ENCODE measurements at regions not wholly inside any gene's neighbourhood (a gene's known extent, or its start where the extent isn't known, plus 50 kb on each side); places are given as distances from the start of the nearest gene placed in this dataset.
A peak's percentile ranks its signal among the peaks of the same experiment; 100 is the strongest.

DNA sequence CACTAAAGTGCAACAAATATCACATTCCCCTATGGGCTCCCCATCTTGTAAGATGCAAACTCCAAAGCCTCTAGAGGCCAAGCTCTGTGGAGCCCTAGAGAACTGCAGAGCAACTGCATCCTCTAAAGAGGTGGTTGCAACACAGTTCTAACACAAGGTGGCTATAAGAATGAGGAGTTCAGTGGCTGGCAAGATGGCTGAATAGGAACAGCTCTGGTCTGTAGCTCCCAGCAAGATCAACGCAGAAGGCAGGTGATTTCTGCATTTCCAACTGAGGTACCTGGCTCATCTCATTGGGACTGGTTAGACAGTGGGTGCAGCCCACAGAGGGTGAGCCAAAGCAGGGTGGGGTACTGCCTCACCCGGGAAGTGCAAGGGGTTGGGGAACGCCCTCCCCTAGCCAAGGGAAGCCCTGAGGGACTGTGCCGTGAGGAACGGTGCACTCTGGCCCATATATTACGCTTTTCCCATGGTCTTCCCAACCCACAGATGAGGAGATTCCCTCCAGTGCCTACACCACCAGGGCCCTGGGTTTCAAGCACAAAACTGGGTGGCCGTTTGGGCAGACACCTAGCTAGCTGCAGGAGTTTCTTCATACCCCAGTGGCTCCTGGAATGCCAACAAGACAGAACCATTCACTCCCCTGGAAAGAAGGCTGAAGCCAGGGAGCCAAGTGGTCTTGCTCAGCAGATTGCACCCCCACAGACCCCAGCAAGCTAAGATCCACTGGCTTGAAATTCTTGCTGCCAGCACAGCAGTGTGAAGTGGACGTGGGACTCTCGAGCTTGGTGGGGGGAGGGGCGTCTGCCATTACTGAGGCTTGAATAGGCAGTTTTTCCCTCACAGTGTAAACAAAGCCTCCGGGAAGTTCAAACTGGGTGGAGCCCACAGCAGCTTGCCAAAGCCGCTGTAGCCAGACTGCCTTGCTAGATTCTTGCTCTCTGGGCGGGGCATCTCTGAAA, 188.6 kb upstream of the EGLN3 start (continued):
- 0 out of 2 replicates have a peak, but pooled peaks have one; percentile 25 for TF ChIP-seq ZBTB20 (CRISPR knock-in tag; IDR thresholded peaks at IDR 0.05; ENCODE audit: borderline replicate concordance, low read depth)
- TF ChIP-seq, protein P1, sequence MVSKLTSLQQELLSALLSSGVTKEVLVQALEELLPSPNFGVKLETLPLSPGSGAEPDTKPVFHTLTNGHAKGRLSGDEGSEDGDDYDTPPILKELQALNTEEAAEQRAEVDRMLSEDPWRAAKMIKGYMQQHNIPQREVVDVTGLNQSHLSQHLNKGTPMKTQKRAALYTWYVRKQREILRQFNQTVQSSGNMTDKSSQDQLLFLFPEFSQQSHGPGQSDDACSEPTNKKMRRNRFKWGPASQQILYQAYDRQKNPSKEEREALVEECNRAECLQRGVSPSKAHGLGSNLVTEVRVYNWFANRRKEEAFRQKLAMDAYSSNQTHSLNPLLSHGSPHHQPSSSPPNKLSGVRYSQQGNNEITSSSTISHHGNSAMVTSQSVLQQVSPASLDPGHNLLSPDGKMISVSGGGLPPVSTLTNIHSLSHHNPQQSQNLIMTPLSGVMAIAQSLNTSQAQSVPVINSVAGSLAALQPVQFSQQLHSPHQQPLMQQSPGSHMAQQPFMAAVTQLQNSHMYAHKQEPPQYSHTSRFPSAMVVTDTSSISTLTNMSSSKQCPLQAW (CRISPR knock-in tag; IDR thresholded peaks at IDR 0.05) = 0 out of 2 replicates have a peak, but pooled peaks have one; percentile 34
- TF ChIP-seq ISL2 (CRISPR knock-in tag; IDR thresholded peaks at IDR 0.05) = peak; percentile 55
- TF ChIP-seq, protein P2, sequence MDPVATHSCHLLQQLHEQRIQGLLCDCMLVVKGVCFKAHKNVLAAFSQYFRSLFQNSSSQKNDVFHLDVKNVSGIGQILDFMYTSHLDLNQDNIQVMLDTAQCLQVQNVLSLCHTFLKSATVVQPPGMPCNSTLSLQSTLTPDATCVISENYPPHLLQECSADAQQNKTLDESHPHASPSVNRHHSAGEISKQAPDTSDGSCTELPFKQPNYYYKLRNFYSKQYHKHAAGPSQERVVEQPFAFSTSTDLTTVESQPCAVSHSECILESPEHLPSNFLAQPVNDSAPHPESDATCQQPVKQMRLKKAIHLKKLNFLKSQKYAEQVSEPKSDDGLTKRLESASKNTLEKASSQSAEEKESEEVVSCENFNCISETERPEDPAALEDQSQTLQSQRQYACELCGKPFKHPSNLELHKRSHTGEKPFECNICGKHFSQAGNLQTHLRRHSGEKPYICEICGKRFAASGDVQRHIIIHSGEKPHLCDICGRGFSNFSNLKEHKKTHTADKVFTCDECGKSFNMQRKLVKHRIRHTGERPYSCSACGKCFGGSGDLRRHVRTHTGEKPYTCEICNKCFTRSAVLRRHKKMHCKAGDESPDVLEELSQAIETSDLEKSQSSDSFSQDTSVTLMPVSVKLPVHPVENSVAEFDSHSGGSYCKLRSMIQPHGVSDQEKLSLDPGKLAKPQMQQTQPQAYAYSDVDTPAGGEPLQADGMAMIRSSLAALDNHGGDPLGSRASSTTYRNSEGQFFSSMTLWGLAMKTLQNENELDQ (CRISPR knock-in tag; IDR thresholded peaks at IDR 0.05; ENCODE audit: borderline replicate concordance) = 0 out of 2 replicates have a peak, but pooled peaks have one; percentile 9
- TF ChIP-seq, protein P3, sequence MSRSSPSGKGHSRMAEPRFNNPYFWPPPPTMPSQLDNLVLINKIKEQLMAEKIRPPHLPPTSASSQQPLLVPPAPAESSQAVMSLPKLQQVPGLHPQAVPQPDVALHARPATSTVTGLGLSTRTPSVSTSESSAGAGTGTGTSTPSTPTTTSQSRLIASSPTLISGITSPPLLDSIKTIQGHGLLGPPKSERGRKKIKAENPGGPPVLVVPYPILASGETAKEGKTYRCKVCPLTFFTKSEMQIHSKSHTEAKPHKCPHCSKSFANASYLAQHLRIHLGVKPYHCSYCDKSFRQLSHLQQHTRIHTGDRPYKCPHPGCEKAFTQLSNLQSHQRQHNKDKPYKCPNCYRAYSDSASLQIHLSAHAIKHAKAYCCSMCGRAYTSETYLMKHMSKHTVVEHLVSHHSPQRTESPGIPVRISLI (CRISPR knock-in tag; IDR thresholded peaks at IDR 0.05; ENCODE audit: borderline replicate concordance) = peak; percentile 60; the same call in 1 of the 2 replicates
- TF ChIP-seq MEF2D (CRISPR knock-in tag; IDR thresholded peaks at IDR 0.05) = peak; percentile 68
- TF ChIP-seq SOX13 (IDR thresholded peaks at IDR 0.05) = peak; percentile 64; the same call in 1 of the 2 replicates
- TF ChIP-seq SOX13 (CRISPR knock-in tag; conservative IDR thresholded peaks at IDR 0.05 in 1 of 2, IDR thresholded peaks at IDR 0.05 in 1 of 2) = peak in 1 of 2 experiments; percentile 59; a peak in 1 of 4 replicates
- peak; percentile 73; the same call in 1 of the 2 replicates for TF ChIP-seq ZNF343 (CRISPR knock-in tag; IDR thresholded peaks at IDR 0.05)
- TF ChIP-seq ZNF264 (CRISPR knock-in tag; IDR thresholded peaks at IDR 0.05) = 0 out of 2 replicates have a peak, but pooled peaks have one; percentile 51
- TF ChIP-seq KAT7 (CRISPR knock-in tag; IDR thresholded peaks at IDR 0.05; ENCODE audit: borderline replicate concordance) = peak; percentile 63; the same call in 1 of the 2 replicates
- TF ChIP-seq STAG1 (CRISPR knock-in tag; IDR thresholded peaks at IDR 0.05) = peak; percentile 14
- TF ChIP-seq SMAD3 (CRISPR knock-in tag; IDR thresholded peaks at IDR 0.05) = 0 out of 2 replicates have a peak, but pooled peaks have one; percentile 77
- 0 out of 2 replicates have a peak, but pooled peaks have one; percentile 70 for TF ChIP-seq ETV6 (CRISPR knock-in tag; conservative IDR thresholded peaks at IDR 0.05)
- TF ChIP-seq KDM1A (CRISPR knock-in tag; IDR thresholded peaks at IDR 0.05) = peak; percentile 11; the same call in 1 of the 2 replicates
- peak; percentile 75 for TF ChIP-seq ERF (CRISPR knock-in tag; IDR thresholded peaks at IDR 0.05)
- 0 out of 2 replicates have a peak, but pooled peaks have one; percentile 7 for TF ChIP-seq ZNF460 (CRISPR knock-in tag; IDR thresholded peaks at IDR 0.05; ENCODE audit: borderline replicate concordance)
- peak; percentile 58; the same call in 1 of the 2 replicates for TF ChIP-seq RXRA (CRISPR knock-in tag; IDR thresholded peaks at IDR 0.05)
- TF ChIP-seq, protein P4, sequence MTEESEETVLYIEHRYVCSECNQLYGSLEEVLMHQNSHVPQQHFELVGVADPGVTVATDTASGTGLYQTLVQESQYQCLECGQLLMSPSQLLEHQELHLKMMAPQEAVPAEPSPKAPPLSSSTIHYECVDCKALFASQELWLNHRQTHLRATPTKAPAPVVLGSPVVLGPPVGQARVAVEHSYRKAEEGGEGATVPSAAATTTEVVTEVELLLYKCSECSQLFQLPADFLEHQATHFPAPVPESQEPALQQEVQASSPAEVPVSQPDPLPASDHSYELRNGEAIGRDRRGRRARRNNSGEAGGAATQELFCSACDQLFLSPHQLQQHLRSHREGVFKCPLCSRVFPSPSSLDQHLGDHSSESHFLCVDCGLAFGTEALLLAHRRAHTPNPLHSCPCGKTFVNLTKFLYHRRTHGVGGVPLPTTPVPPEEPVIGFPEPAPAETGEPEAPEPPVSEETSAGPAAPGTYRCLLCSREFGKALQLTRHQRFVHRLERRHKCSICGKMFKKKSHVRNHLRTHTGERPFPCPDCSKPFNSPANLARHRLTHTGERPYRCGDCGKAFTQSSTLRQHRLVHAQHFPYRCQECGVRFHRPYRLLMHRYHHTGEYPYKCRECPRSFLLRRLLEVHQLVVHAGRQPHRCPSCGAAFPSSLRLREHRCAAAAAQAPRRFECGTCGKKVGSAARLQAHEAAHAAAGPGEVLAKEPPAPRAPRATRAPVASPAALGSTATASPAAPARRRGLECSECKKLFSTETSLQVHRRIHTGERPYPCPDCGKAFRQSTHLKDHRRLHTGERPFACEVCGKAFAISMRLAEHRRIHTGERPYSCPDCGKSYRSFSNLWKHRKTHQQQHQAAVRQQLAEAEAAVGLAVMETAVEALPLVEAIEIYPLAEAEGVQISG (CRISPR knock-in tag; IDR thresholded peaks at IDR 0.05) = peak; percentile 60; the same call in 1 of the 2 replicates
- TF ChIP-seq NCOA2 (CRISPR knock-in tag; IDR thresholded peaks at IDR 0.05) = peak; percentile 62
- peak; percentile 55; the same call in 1 of the 2 replicates for TF ChIP-seq THAP11 (CRISPR knock-in tag; IDR thresholded peaks at IDR 0.05)

Measured in HepG2 (cell line).